Stimulated activated memory B cell treated with anti-CD40 and anti-IgM and Interleukin-4, amounts not matched to agents 10 μg/mL and 1 μg/mL and 100 μg/mL, for 72 hours (primary cell): ENCODE measurements at regions not wholly inside any gene's neighbourhood (a gene's known extent, or its start where the extent isn't known, plus 50 kb on each side); places are given as distances from the start of the nearest gene placed in this dataset.

Experiments
- ATAC-seq: fragments of 150-1000 bp; cut with Tn5 transposase; 2 replicates; pipeline ENCODE4 v1.10.0; 2021
- H3K27ac Mint-ChIP-seq: one replicate; pipeline ENCODE4 v1.8.0; 2022; ENCODE audit warnings: mild to moderate bottlenecking, mixed read lengths
- H3K27me3 Mint-ChIP-seq: one replicate; pipeline ENCODE4 v1.8.0; 2022; ENCODE audit warnings: mixed read lengths
- H3K36me3 Mint-ChIP-seq: one replicate; pipeline ENCODE4 v1.8.0; 2022; ENCODE audit warnings: mixed read lengths
- H3K4me1 Mint-ChIP-seq: one replicate; pipeline ENCODE4 v1.8.0; 2022; ENCODE audit warnings: mixed read lengths
- H3K4me3 Mint-ChIP-seq: one replicate; pipeline ENCODE4 v1.8.0; 2022; ENCODE audit warnings: mild to moderate bottlenecking, moderate library complexity, mixed read lengths
- H3K9me3 Mint-ChIP-seq: one replicate; pipeline ENCODE4 v1.8.0; 2022; ENCODE audit warnings: mixed read lengths

DNA sequence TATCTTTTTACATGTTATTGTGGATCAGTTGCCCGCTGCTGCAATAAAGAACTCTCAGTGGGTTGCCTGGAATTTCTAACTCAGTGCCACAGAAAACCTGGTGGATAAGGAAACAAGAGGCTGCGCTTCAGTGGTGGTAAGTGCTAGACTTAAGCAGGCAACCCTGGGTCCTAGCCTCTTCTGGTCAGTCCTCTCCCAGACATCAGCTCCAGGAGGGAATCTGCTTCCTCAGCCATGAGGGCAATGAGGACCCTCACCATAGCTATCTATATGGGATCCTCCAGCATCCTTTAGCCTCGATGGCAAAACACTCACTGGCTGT, 490.7 kb upstream of the SULF2 start:
- H3K27me3 Mint-ChIP-seq: peaks cover 25% of the 10 kb centered on the region
- no peaks in the 10 kb centered on the region for H3K9me3 Mint-ChIP-seq
- no peaks in the 10 kb centered on the region for H3K36me3 Mint-ChIP-seq
- peaks cover 6% of the 10 kb centered on the region for H3K4me1 Mint-ChIP-seq
- no peak overlapping the region for H3K27ac Mint-ChIP-seq
- ATAC-seq: no peak
- no peak overlapping the region for H3K4me3 Mint-ChIP-seq

DNA sequence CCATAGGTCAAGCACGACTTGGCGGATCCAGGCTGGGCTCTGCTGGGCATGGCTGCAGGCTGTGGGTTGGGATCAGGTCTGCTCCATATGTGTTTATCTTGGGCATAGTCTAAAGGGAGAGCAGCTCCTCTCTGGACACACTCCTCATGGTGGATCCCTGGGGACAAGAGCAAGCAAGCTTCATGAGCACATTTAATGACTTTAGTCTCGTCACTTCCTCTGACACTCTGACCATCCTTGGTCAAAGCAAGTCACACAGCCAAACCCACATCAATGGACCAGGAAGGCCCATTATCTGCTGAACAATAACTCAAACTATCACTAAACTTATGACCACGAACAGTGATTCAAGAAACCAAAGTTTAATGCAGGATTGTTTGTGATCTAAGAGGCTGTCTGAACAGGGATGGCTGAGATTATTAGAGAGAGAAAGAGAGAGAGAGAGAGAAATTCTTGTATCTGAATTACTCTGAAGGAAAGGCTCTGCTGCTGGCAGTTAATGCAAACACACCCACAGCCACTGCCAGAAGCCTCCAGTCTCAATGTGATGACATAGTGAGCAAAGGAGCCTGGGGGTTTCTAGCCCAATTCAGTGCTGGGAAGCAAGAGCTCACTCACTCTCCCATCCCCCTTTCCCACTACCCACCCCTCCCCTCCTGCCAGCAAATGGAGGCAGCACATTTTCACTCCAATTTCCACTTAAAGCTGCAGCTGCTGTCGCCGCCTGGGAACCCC, 490.2 kb upstream of the SULF2 start:
- no peak overlapping the region for H3K27ac Mint-ChIP-seq
- peaks cover 6% of the 10 kb centered on the region for H3K4me1 Mint-ChIP-seq

GRCh38 chr20:48273843-48274242, 488.6 kb upstream of the SULF2 start:
- ATAC-seq: no peak
- Mint-ChIP-seq H3K36me3 (no peaks in the 10 kb centered on the region), H3K27me3 (peaks cover 25% of the 10 kb centered on the region), H3K27ac (no peak overlapping the region), H3K9me3 (no peaks in the 10 kb centered on the region), H3K4me3 (no peak overlapping the region), H3K4me1 (peaks cover 6% of the 10 kb centered on the region)

More for the DNA sequence above, 490.2 kb upstream of the SULF2 start:
- Mint-ChIP-seq H3K4me3 (no peak overlapping the region), H3K27me3 (peaks cover 25% of the 10 kb centered on the region), H3K9me3 (no peaks in the 10 kb centered on the region), H3K36me3 (no peaks in the 10 kb centered on the region)
- no peak for ATAC-seq

DNA sequence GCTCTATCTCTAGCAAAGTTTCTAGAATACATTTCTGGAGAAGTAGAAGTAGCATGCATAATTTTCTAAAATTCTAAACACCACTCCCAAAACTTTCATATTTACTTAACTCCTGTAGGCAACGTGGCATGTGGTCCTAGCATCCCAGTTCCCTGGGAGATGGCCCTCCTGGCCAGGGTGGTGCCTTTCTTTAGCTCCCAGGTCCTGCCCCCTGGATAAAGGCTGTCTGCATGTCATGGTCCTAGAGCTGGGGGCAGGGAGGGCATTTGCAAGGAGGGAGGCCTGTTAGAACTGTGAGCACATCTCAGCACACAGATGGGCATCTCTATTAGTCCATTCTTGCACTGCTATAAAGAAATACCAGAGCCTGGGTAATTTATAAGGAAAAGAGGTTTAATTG, 485.6 kb upstream of the SULF2 start:
- Mint-ChIP-seq H3K27me3 (peaks cover 8% of the 10 kb centered on the region), H3K4me1 (no peaks in the 10 kb centered on the region), H3K36me3 (no peaks in the 10 kb centered on the region), H3K27ac (no peak overlapping the region), H3K9me3 (no peaks in the 10 kb centered on the region), H3K4me3 (no peak overlapping the region)
- no peak for ATAC-seq

DNA sequence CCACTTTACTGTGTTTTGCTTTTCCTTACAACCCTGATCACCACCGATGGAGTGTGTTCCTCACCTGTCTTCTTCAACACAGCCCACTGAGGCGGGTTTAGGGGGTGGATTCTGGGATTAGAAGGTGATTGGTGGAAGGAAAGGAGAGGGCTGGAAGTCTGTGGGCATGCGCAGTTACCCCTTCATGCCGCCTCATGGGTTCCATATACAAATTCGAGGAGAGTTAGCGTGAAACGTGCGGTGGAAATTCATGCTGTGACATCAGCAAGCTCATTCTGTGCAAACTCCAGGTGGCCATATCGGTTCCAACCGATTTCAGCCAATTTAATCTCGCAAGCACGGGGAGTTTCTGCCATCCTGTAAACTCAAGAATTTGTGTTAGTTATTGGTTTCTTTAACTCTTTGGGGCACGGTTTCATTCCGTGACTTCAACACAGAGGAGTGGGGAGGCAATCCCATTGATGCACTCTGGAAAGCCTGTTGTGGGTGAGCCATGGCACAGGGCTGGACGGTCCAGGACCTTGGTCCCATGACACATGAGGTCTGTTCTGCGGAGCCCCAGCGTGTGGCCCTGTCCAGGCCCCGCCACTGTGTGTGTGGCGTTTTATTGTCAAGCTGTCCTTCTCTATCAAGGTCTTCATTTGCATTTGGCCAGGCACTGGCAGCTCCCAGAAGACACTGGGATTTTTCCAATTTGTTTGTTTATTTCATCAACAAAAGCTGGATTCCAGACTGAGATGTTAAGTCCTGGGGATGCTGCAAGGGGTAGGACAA, 482.8 kb upstream of the SULF2 start:
- Mint-ChIP-seq H3K4me3 (no peak overlapping the region), H3K27ac (no peak overlapping the region), H3K9me3 (no peaks in the 10 kb centered on the region), H3K27me3 (peaks cover 5% of the 10 kb centered on the region), H3K36me3 (no peaks in the 10 kb centered on the region), H3K4me1 (no peaks in the 10 kb centered on the region)
- no peak for ATAC-seq

- Mint-ChIP-seq H3K4me1 (no peaks in the 10 kb centered on the region), H3K27ac (no peak overlapping the region), H3K9me3 (no peaks in the 10 kb centered on the region), H3K36me3 (no peaks in the 10 kb centered on the region), H3K27me3 (no peaks in the 10 kb centered on the region), H3K4me3 (no peak overlapping the region)
- ATAC-seq: no peak
Observed at GRCh38 chr20:48266571-48266970, 481.3 kb upstream of the SULF2 start.

GRCh38 chr20:48265791-48266190, 480.5 kb upstream of the SULF2 start:
- no peak for ATAC-seq
- Mint-ChIP-seq H3K4me3 (no peak overlapping the region), H3K27me3 (peaks cover 2% of the 10 kb centered on the region), H3K36me3 (no peaks in the 10 kb centered on the region), H3K4me1 (no peaks in the 10 kb centered on the region), H3K9me3 (no peaks in the 10 kb centered on the region), H3K27ac (no peak overlapping the region)

GRCh38 chr20:48262955-48263354, 477.7 kb upstream of the SULF2 start:
- H3K27me3 Mint-ChIP-seq: peaks cover 23% of the 10 kb centered on the region

GRCh38 chr20:48262466-48262865, 477.2 kb upstream of the SULF2 start:
- Mint-ChIP-seq H3K27me3 (peaks cover 28% of the 10 kb centered on the region), H3K4me1 (peaks cover 6% of the 10 kb centered on the region), H3K36me3 (no peaks in the 10 kb centered on the region), H3K9me3 (no peaks in the 10 kb centered on the region), H3K4me3 (no peak overlapping the region), H3K27ac (no peak overlapping the region)
- ATAC-seq: no peak

More at GRCh38 chr20:48262955-48263354, 477.7 kb upstream of the SULF2 start:
- H3K9me3 Mint-ChIP-seq: no peaks in the 10 kb centered on the region
- ATAC-seq: no peak
- H3K27ac Mint-ChIP-seq: no peak overlapping the region
- no peak overlapping the region for H3K4me3 Mint-ChIP-seq
- no peaks in the 10 kb centered on the region for H3K36me3 Mint-ChIP-seq
- peaks cover 6% of the 10 kb centered on the region for H3K4me1 Mint-ChIP-seq

GRCh38 chr20:48261398-48261910, 476.2 kb upstream of the SULF2 start:
- H3K4me3 Mint-ChIP-seq: no peak overlapping the region
- H3K27ac Mint-ChIP-seq: no peak overlapping the region
- H3K9me3 Mint-ChIP-seq: no peaks in the 10 kb centered on the region
- ATAC-seq: no peak
- no peaks in the 10 kb centered on the region for H3K36me3 Mint-ChIP-seq
- H3K4me1 Mint-ChIP-seq: peaks cover 6% of the 10 kb centered on the region
- peaks cover 28% of the 10 kb centered on the region for H3K27me3 Mint-ChIP-seq

DNA sequence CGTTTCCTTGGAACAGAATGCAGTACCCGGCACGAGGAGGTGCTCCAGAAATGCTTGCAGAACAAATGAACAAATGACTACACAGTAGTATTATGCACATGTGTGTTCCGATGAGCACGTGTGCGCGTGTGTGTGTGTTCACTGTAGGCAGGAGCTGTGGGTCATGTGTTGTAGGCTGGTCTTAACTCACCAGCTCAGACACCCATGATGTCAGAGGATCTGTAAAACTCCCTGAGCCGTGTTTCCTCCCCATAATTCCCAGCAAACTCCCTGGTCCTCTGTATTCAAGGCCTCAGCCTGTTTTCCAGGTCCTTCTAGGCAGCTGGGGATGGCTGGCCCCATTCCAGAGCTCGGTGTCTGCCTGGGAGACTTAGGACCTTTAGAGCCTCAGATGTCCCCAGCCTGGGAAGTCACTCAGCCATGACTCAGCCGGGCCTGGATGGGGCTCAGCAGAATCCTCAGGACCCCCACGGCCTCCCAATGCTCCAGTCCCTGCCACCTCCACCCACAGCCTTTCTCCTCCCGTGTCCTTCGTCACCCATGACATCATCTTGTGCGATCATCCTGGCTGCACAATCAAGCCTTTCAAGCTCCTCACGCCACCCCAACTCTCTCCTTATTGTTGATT, 475.0 kb upstream of the SULF2 start:
- peaks cover 4% of the 10 kb centered on the region for H3K9me3 Mint-ChIP-seq
- peaks cover 6% of the 10 kb centered on the region for H3K4me1 Mint-ChIP-seq
- H3K27me3 Mint-ChIP-seq: peaks cover 28% of the 10 kb centered on the region
- H3K4me3 Mint-ChIP-seq: no peak overlapping the region
- ATAC-seq: no peak
- no peak overlapping the region for H3K27ac Mint-ChIP-seq
- H3K36me3 Mint-ChIP-seq: no peaks in the 10 kb centered on the region

DNA sequence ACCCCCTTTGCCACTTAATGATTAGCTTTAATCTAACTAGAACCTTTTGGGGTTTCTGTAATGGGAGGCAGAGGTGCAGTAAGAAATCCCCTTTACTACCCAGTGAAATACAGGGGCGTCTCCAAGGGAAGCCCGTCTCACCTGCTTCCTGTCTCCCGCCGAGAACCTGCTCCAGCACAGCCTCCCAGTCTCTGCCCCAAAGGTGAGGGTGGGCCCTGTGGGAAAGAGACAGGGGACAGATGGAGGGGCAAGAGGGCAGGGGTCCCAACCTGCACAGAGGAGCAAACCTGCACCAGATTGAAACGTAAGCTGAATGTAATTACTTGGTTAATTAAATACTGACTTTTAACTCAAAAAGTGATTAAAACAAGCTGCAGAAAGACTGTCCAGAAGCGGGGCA, 474.2 kb upstream of the SULF2 start:
- ATAC-seq: no peak
- Mint-ChIP-seq H3K27ac (no peak overlapping the region), H3K4me1 (peaks cover 6% of the 10 kb centered on the region), H3K27me3 (peaks cover 28% of the 10 kb centered on the region), H3K36me3 (no peaks in the 10 kb centered on the region), H3K9me3 (peaks cover 4% of the 10 kb centered on the region), H3K4me3 (no peak overlapping the region)

- Mint-ChIP-seq H3K27me3 (peaks cover 32% of the 10 kb centered on the region), H3K4me1 (peaks cover 6% of the 10 kb centered on the region)
- ATAC-seq: no peak
Observed at GRCh38 chr20:48257833-48258232, 472.6 kb upstream of the SULF2 start.

DNA sequence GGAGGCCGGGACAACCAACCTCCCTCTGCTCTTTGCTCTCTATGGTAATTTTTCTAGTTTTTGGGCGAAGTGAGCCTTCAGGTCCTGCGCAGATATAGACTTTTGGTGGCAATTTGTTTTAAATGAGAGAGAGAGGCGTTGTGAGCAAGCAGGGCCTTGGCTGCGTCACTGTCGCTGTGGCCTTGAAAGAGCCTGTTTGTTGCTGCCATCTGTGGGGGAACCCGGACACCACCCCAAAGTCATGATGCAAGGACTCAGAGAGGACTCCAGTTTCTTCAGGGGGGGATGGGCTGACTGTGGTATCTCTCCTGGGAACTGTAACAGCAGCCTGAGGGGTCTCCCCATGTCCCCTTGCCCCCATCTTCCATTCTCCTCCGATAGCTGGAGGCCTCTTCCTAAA, 462.7 kb upstream of the SULF2 start:
- H3K27ac Mint-ChIP-seq: no peak overlapping the region
- H3K4me3 Mint-ChIP-seq: no peak overlapping the region
- no peak for ATAC-seq
- H3K9me3 Mint-ChIP-seq: no peaks in the 10 kb centered on the region
- peaks cover 50% of the 10 kb centered on the region for H3K27me3 Mint-ChIP-seq
- H3K36me3 Mint-ChIP-seq: no peaks in the 10 kb centered on the region
- no peaks in the 10 kb centered on the region for H3K4me1 Mint-ChIP-seq

More at GRCh38 chr20:48257833-48258232, 472.6 kb upstream of the SULF2 start:
- Mint-ChIP-seq H3K27ac (no peak overlapping the region), H3K4me3 (no peak overlapping the region), H3K36me3 (no peaks in the 10 kb centered on the region), H3K9me3 (peaks cover 4% of the 10 kb centered on the region)

- no peak overlapping the region for H3K4me3 Mint-ChIP-seq
- no peaks in the 10 kb centered on the region for H3K9me3 Mint-ChIP-seq
- H3K27ac Mint-ChIP-seq: no peak overlapping the region
- ATAC-seq: no peak
- H3K4me1 Mint-ChIP-seq: no peaks in the 10 kb centered on the region
- peaks cover 41% of the 10 kb centered on the region for H3K27me3 Mint-ChIP-seq
- no peaks in the 10 kb centered on the region for H3K36me3 Mint-ChIP-seq
Observed at GRCh38 chr20:48246061-48246790, 460.9 kb upstream of the SULF2 start.
